Prostate gland (tissue), 2 donors: ENCODE measurements at regions not wholly inside any gene's neighbourhood (a gene's known extent, or its start where the extent isn't known, plus 50 kb on each side); places are given as distances from the start of the nearest gene placed in this dataset.

Source experiments
- DNase-seq: peaks from one replicate; pipeline ENCODE4 v3.0.0-alpha.2; 2019; ENCODE audit warnings: low spot score
- H3K27ac ChIP-seq, 2 donors: fragments of 200-600 bp; sonication (generic); 2 replicates each; pipeline ENCODE4 v1.5.1; 2017 to 2019
- H3K27me3 ChIP-seq: fragments of 200-600 bp; sonication (generic); replicated peaks from 2 replicates; pipeline ENCODE4 v1.5.1; 2019; ENCODE audit not compliant: insufficient read depth
- H3K36me3 ChIP-seq, 2 donors: fragments of 200-600 bp; sonication (generic); 1 replicate in 1 of 2; 2 replicates in 1 of 2; pipeline versions ENCODE4 v1.5.1 to v1.8.1; 2017 to 2019
- H3K4me1 ChIP-seq: fragments of 200-600 bp; sonication (generic); replicated peaks from 2 replicates; pipeline ENCODE4 v1.5.1; 2019
- H3K4me3 ChIP-seq, 2 donors: fragments of 200-600 bp; sonication (generic); 2 replicates each; pipeline ENCODE4 v1.5.1; 2017 to 2019
- H3K9me3 ChIP-seq: fragments of 200-600 bp; sonication (generic); 2 replicates; pipeline ENCODE4 v1.5.1; 2017
- POLR2A ChIP-seq: fragments of 450-650 bp; IDR thresholded peaks from one replicate; pipeline ENCODE4 v1.6.1; 2016; ENCODE audit warnings: antibody characterized with exemption, mild to moderate bottlenecking
- POLR2AphosphoS5 ChIP-seq: sonication (generic); formaldehyde crosslinking; IDR thresholded peaks from one replicate; pipeline ENCODE4 v1.6.1; 2017; ENCODE audit warnings: antibody characterized with exemption
- WGBS: methylation state at CpG from one replicate; pipeline ENCODE4 v1.1.5; 2018; 5-methylcytosine and 5-hydroxymethylcytosine counted together
- intact Hi-C: fragments of 100-400 bp; cut with DNase I; formaldehyde crosslinking; loops from one replicate; pipeline ENCODE4 v1.14.2; 2022
- TF ChIP-seq, protein P1 (sequence below), 4 experiments: fragments of 200-600 bp in 2 of 4; fragments of 450-650 bp in 2 of 4; sonication (generic) in 2 of 4; IDR thresholded peaks; 1 replicate in 3 of 4; 2 replicates in 1 of 4; pipeline ENCODE4 v1.5.1; 2016 to 2019; ENCODE audit warnings: antibody characterized with exemption in 4 of 4, mild to moderate bottlenecking in 2 of 4, moderate library complexity in 2 of 4

- H3K4me1 ChIP-seq, result no peaks in the 10 kb centered on the region
- H3K9me3 ChIP-seq, result no peaks in the 10 kb centered on the region
- no peak overlapping the region for H3K27ac ChIP-seq
- intact Hi-C loops, result no loop called here
- no peaks in the 10 kb centered on the region for H3K36me3 ChIP-seq
- no peak for DNase-seq
- no peak overlapping the region for H3K4me3 ChIP-seq
- H3K27me3 ChIP-seq, result no peaks in the 10 kb centered on the region
- no peak for TF ChIP-seq POLR2AphosphoS5
- TF ChIP-seq, protein P1, sequence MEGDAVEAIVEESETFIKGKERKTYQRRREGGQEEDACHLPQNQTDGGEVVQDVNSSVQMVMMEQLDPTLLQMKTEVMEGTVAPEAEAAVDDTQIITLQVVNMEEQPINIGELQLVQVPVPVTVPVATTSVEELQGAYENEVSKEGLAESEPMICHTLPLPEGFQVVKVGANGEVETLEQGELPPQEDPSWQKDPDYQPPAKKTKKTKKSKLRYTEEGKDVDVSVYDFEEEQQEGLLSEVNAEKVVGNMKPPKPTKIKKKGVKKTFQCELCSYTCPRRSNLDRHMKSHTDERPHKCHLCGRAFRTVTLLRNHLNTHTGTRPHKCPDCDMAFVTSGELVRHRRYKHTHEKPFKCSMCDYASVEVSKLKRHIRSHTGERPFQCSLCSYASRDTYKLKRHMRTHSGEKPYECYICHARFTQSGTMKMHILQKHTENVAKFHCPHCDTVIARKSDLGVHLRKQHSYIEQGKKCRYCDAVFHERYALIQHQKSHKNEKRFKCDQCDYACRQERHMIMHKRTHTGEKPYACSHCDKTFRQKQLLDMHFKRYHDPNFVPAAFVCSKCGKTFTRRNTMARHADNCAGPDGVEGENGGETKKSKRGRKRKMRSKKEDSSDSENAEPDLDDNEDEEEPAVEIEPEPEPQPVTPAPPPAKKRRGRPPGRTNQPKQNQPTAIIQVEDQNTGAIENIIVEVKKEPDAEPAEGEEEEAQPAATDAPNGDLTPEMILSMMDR (IDR thresholded peaks at IDR 0.05), result no peak
- TF ChIP-seq POLR2A, result no peak
Measured at GRCh38 chr3:147572970-147573340, 163.8 kb downstream of the ZIC1 start.

DNA sequence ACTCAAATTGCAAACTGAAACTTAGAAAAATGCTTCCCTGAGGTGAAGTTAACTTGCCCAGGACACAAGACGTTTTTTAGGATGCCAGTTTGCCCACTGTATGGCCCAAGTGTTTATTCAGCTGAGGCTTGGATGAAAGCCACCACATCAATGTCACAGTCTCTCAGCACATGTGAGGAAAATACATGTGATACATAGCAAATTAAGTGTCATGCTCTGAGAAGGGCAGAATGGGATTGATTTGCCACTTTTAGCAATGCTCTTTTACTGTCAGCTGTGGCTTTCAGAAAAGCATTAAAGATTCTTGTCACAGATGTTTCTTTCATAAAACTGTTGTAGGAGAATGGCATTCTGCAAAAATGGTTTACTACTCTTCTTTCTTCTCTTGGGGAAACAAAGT, 165.5 kb downstream of the ZIC1 start:
- no peaks in the 10 kb centered on the region for H3K4me1 ChIP-seq
- TF ChIP-seq POLR2AphosphoS5 (no peak), POLR2A (no peak)
- TF ChIP-seq, protein P1 (IDR thresholded peaks at IDR 0.05), result no peak
- no peaks in the 10 kb centered on the region for H3K27me3 ChIP-seq
- no peaks in the 10 kb centered on the region for H3K36me3 ChIP-seq
- no peak for DNase-seq
- 0% methylated on average over 1 of the region's 1 CpG for WGBS
- no peak overlapping the region for H3K27ac ChIP-seq
- H3K4me3 ChIP-seq, result no peak overlapping the region
- H3K9me3 ChIP-seq, result no peaks in the 10 kb centered on the region
- intact Hi-C loops, result no loop called here

- intact Hi-C loops, result no loop called here
- Histone ChIP-seq H3K4me1 (no peaks in the 10 kb centered on the region), H3K36me3 (no peaks in the 10 kb centered on the region), H3K9me3 (no peaks in the 10 kb centered on the region), H3K27me3 (no peaks in the 10 kb centered on the region), H3K27ac (no peak overlapping the region), H3K4me3 (no peak overlapping the region)
- whole genome bisulfite sequencing, result 68% methylated on average over 2 of the region's 2 CpGs
- DNase-seq, result no peak
- TF ChIP-seq POLR2A (no peak), POLR2AphosphoS5 (no peak)
- TF ChIP-seq, protein P1 (IDR thresholded peaks at IDR 0.05), result no peak
Measured at GRCh38 chr3:147575391-147575790, 166.2 kb downstream of the ZIC1 start.

DNA sequence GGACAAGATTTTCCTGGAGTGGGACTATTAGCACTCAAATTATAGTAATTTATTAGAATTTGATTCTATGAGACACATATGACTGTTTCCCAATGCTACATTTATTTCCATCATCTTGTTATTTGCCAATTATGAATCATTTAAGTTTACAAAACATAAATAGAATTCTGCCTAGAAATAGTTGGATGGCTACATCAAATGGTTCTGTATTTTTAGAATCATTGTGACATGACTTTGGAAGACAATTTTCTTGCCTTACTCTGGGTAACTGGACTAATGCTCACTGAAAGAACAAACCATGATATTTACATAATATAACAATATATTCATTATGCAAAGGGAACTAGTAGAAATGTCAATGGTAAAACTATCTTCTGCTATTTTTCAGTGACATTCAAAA, 173.5 kb downstream of the ZIC1 start:
- DNase-seq, result no peak
- Histone ChIP-seq H3K27me3 (no peaks in the 10 kb centered on the region), H3K4me3 (no peak overlapping the region), H3K4me1 (no peaks in the 10 kb centered on the region), H3K9me3 (no peaks in the 10 kb centered on the region), H3K36me3 (no peaks in the 10 kb centered on the region), H3K27ac (no peak overlapping the region)
- intact Hi-C loops, result no loop called here
- no peak for TF ChIP-seq POLR2AphosphoS5
- no peak for TF ChIP-seq POLR2A
- TF ChIP-seq, protein P1 (IDR thresholded peaks at IDR 0.05), result no peak

DNA sequence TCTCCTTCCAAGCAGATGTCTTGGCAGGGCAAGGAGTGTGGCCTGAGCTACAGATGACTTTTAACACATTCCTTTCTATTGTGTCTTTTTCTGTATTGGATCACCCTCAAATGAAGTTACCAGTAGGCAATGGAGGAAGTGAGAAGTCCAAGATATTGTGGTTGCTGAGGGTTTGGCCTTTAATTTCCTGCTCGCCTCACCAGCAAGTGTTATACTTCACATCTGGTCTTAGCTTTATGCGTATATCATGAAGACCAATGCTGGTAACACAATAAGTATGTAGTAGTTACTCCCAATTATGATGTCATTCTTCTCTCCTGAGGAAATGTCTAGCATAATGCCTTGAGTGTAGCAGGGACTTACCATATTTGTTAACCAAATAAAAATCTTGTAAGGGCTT, 179.9 kb downstream of the ZIC1 start:
- no peaks in the 10 kb centered on the region for H3K36me3 ChIP-seq
- no peaks in the 10 kb centered on the region for H3K9me3 ChIP-seq
- WGBS, result 94% methylated on average over 2 of the region's 2 CpGs
- intact Hi-C loops, result no loop called here
- H3K4me1 ChIP-seq, result no peaks in the 10 kb centered on the region
- no peak for TF ChIP-seq POLR2AphosphoS5
- DNase-seq, result no peak
- no peaks in the 10 kb centered on the region for H3K27me3 ChIP-seq
- no peak overlapping the region for H3K4me3 ChIP-seq
- H3K27ac ChIP-seq, result no peak overlapping the region
